K562 (cell line): ENCODE measurements at regions not wholly inside any gene's neighbourhood (a gene's known extent, or its start where the extent isn't known, plus 50 kb on each side); places are given as distances from the start of the nearest gene placed in this dataset.

ENCODE experiments used
- ATAC-seq: fragments of 200-7000 bp; cut with Tn5 transposase; 3 replicates; pipeline ENCODE4 v1.9.1; 2020; ENCODE audit warnings: moderate library complexity
- BruUV-seq: library from RNA; stranded (reverse); fragments of 400-500 nt; replicated peaks from 2 replicates; lab custom pipeline; 2021; lab: Mats Ljungman, UMichigan
- CTCF ChIA-PET: fragments of 300-600 bp; formaldehyde crosslinking; extraction: SDS; loops from one replicate; lab custom pipeline; 2021; ENCODE audit warnings: low intra/inter-chr PET ratio; lab: Yijun Ruan, JAX
- POLR2A ChIA-PET: fragments of 300-600, 350-650 bp; sonication (Branson Sonifier 250); formaldehyde crosslinking; extraction: SDS; loops from one replicate; lab custom pipeline; 2021; ENCODE audit warnings: antibody characterized with exemption, inconsistent platforms; lab: Yijun Ruan, JAX
- DNase-seq, 4 experiments: peaks; one replicate each; pipeline versions ENCODE4 v3.0.0 to v3.0.0-alpha.2; 2011 to 2018; ENCODE audit warnings: low spot score in 3 of 4, mixed read lengths in 3 of 4; ENCODE audit errors: extremely low read depth in 1 of 4
- FAIRE-seq: peaks from 2 replicates; lab custom pipeline; 2011; peaks lifted over from hg19 to GRCh38; lab: Jason Lieb, UNC
- H2AFZ ChIP-seq: 2 replicates; pipeline ENCODE4 v1.6.0; 2011; ENCODE audit warnings: low read depth, low read length, control low read depth, inconsistent platforms
- H3K27ac ChIP-seq: fragments of 200-600 bp; 3 replicates; pipeline ENCODE4 v1.8.0; 2011; ENCODE audit warnings: low read depth, mild to moderate bottlenecking, control low read depth, inconsistent platforms, low read length, moderate library complexity, mixed read lengths; ENCODE audit errors: extremely low read depth
- H3K27me3 ChIP-seq, 2 experiments: fragments of 300-600 bp in 1 of 2; 2 replicates in 1 of 2; 3 replicates in 1 of 2; pipeline versions ENCODE4 v1.6.0 to v1.8.0; 2011; ENCODE audit warnings: inconsistent platforms in 2 of 2, low read length in 2 of 2, mild to moderate bottlenecking in 1 of 2, mixed read lengths in 1 of 2, moderate library complexity in 1 of 2; ENCODE audit not compliant: control insufficient read depth in 2 of 2, insufficient read depth in 2 of 2
- H3K36me3 ChIP-seq: fragments of 300-600 bp; 3 replicates; pipeline ENCODE4 v1.8.0; 2011; ENCODE audit warnings: mild to moderate bottlenecking, low read length, inconsistent platforms; ENCODE audit not compliant: control insufficient read depth, insufficient read depth
- H3K4me1 ChIP-seq, 2 experiments: fragments of 200-600 bp in 1 of 2; replicated peaks in 1 of 2; 2 replicates in 1 of 2; 3 replicates in 1 of 2; pipeline versions ENCODE4 v1.5.1 to v1.8.0; 2011; ENCODE audit warnings: inconsistent platforms in 2 of 2, low read length in 2 of 2, mild to moderate bottlenecking in 1 of 2, mixed read lengths in 1 of 2, moderate library complexity in 1 of 2; ENCODE audit not compliant: control insufficient read depth in 2 of 2, insufficient read depth in 2 of 2
- H3K4me2 ChIP-seq: 2 replicates; pipeline ENCODE4 v1.6.1; 2011; ENCODE audit warnings: low read length, control low read depth, inconsistent platforms, mixed read lengths; ENCODE audit not compliant: insufficient read depth
- H3K4me3 ChIP-seq: fragments of 200-600 bp; sonication (generic), shearing (Covaris generic); 2 replicates; pipeline ENCODE4 v1.5.1; 2016; ENCODE audit warnings: control low read depth, inconsistent platforms
- H3K79me2 ChIP-seq: fragments of 200-600 bp; 3 replicates; pipeline ENCODE4 v1.8.0; 2011; ENCODE audit warnings: low read length, inconsistent platforms; ENCODE audit not compliant: control insufficient read depth, insufficient read depth
- H3K9ac ChIP-seq, 2 experiments: 2 replicates each; pipeline versions ENCODE4 v1.6.0 to v1.6.1; 2011; ENCODE audit warnings: low read depth in 2 of 2, low read length in 2 of 2, control low read depth in 1 of 2, inconsistent platforms in 1 of 2, mild to moderate bottlenecking in 1 of 2, mixed read lengths in 1 of 2; ENCODE audit not compliant: insufficient read depth in 1 of 2
- H3K9me1 ChIP-seq: one replicate; pipeline ENCODE4 v1.6.0; 2011; ENCODE audit warnings: inconsistent platforms, mild to moderate bottlenecking, low read length, moderate library complexity; ENCODE audit not compliant: control insufficient read depth, insufficient read depth
- H3K9me3 ChIP-seq: replicated peaks from 2 replicates; pipeline ENCODE4 v1.5.1; 2011; ENCODE audit warnings: low read depth, low read length, inconsistent platforms; ENCODE audit not compliant: control insufficient read depth, insufficient read depth
- H4K20me1 ChIP-seq: replicated peaks from 2 replicates; pipeline ENCODE4 v1.6.1; 2011; ENCODE audit warnings: low read length, inconsistent platforms, mixed read lengths; ENCODE audit not compliant: control insufficient read depth, insufficient read depth
- ATF4 ChIP-seq: fragments of 450-650 bp; formaldehyde crosslinking; IDR thresholded peaks from 2 replicates; pipeline ENCODE4 v1.4.0; 2022; ENCODE audit warnings: mild to moderate bottlenecking, moderate library complexity
- CREM ChIP-seq: IDR thresholded peaks from 2 replicates; pipeline ENCODE4 v1.6.1; 2014; ENCODE audit warnings: antibody characterized with exemption, low read depth
- DEAF1 ChIP-seq: fragments of 450-650 bp; formaldehyde crosslinking; IDR thresholded peaks from 2 replicates; pipeline ENCODE4 v1.4.0; 2020; ENCODE audit warnings: mild to moderate bottlenecking, moderate library complexity
- ETS2 ChIP-seq: IDR thresholded peaks from 2 replicates; pipeline ENCODE4 v1.6.1; 2016; ENCODE audit warnings: borderline replicate concordance, missing genetic modification characterization, mild to moderate bottlenecking, moderate library complexity, missing compliant biosample characterization; ENCODE audit not compliant: poor library complexity, severe bottlenecking
- HDAC6 ChIP-seq: IDR thresholded peaks from 2 replicates; pipeline ENCODE4 v1.6.1; 2012; ENCODE audit warnings: low read depth, mild to moderate bottlenecking, control low read depth, inconsistent platforms, low read length, moderate library complexity
- HNRNPK ChIP-seq: fragments of 200-400 bp; formaldehyde crosslinking; IDR thresholded peaks from one replicate; pipeline ENCODE4 v1.6.1; 2018; ENCODE audit warnings: mild to moderate bottlenecking, low read depth, low read length; ENCODE audit not compliant: poor library complexity, severe bottlenecking
- MTA3 ChIP-seq: fragments of 450-650 bp; formaldehyde crosslinking; IDR thresholded peaks from 2 replicates; pipeline ENCODE4 v1.6.1; 2017; ENCODE audit warnings: mild to moderate bottlenecking, borderline replicate concordance
- NR2F6 ChIP-seq: fragments of 450-650 bp; formaldehyde crosslinking; IDR thresholded peaks from 2 replicates; pipeline ENCODE4 v1.4.0; 2020; ENCODE audit warnings: mild to moderate bottlenecking
- RBM14 ChIP-seq: fragments of 200-400 bp; formaldehyde crosslinking; IDR thresholded peaks from 2 replicates; pipeline ENCODE4 v1.6.1; 2018; ENCODE audit warnings: low read depth, mild to moderate bottlenecking, low read length, moderate library complexity, borderline replicate concordance; ENCODE audit not compliant: insufficient read depth
- RFX1 ChIP-seq: fragments of 450-650 bp; IDR thresholded peaks from 2 replicates; pipeline ENCODE4 v1.6.1; 2016; ENCODE audit warnings: mild to moderate bottlenecking, moderate library complexity
- TBL1XR1 ChIP-seq, 2 experiments: IDR thresholded peaks; 2 replicates each; pipeline ENCODE4 v1.6.1; 2012; ENCODE audit warnings: improper control_type of control experiment in 2 of 2, low read length in 2 of 2, mild to moderate bottlenecking in 1 of 2
- USF1 ChIP-seq: sonication (generic); formaldehyde crosslinking; IDR thresholded peaks from 2 replicates; pipeline ENCODE4 v1.9.0; 2022; ENCODE audit warnings: mild to moderate bottlenecking, missing genetic modification reagents
- YBX1 ChIP-seq: fragments of 450-650 bp; IDR thresholded peaks from 2 replicates; pipeline ENCODE4 v1.7.1; 2016; ENCODE audit warnings: mild to moderate bottlenecking
- ZNF3 ChIP-seq: fragments of 250-450 bp; sonication (Bioruptor Pico); IDR thresholded peaks from 2 replicates; pipeline ENCODE4 v1.5.0; 2021; ENCODE audit warnings: mild to moderate bottlenecking, moderate library complexity
- WGBS: fragments of 100-300 bp; shearing (Covaris generic); methylation state at CpG from one replicate; pipeline ENCODE4 v1.1.6; 2016; ENCODE audit warnings: low coverage, mixed read lengths; ENCODE audit not compliant: insufficient coverage; ENCODE audit errors: missing lambda C conversion rate; 5-methylcytosine and 5-hydroxymethylcytosine counted together
- in situ Hi-C: fragments of 300-500 bp; cut with MboI; formaldehyde crosslinking; loops from 4 replicates; pipeline ENCODE4 v1.15.0; 2018; ENCODE audit warnings: inconsistent platforms, mixed read lengths
- intact Hi-C: fragments of 100-400 bp; cut with micrococcal nuclease; formaldehyde crosslinking; loops from 2 replicates; pipeline ENCODE4 v1.14.2; 2022
- TF ChIP-seq, protein P1 (sequence below): fragments of 450-650 bp; formaldehyde crosslinking; IDR thresholded peaks from 2 replicates; pipeline ENCODE4 v1.4.0; 2022; ENCODE audit warnings: missing genetic modification characterization

DNA sequence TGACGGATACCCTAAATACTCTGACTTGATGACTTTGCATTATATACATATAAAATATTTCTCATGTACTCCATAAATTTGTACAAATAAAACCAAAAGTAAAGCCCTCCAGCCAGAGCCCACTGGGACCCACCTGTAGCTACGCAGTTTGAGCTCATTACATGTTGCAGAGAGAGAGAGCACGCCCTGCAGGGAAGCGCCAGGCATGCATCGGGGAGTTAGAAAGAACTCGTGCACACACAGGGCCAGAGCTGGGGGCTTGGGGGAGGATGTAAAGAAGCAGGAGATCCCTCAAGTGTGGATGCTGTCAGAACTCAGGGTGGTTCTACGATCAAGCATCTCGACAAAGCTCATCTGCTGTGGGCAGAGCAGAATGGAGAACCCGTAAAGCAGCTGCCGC, 178.5 kb upstream of the RTL1 start (continued):
- TF ChIP-seq, protein P1, sequence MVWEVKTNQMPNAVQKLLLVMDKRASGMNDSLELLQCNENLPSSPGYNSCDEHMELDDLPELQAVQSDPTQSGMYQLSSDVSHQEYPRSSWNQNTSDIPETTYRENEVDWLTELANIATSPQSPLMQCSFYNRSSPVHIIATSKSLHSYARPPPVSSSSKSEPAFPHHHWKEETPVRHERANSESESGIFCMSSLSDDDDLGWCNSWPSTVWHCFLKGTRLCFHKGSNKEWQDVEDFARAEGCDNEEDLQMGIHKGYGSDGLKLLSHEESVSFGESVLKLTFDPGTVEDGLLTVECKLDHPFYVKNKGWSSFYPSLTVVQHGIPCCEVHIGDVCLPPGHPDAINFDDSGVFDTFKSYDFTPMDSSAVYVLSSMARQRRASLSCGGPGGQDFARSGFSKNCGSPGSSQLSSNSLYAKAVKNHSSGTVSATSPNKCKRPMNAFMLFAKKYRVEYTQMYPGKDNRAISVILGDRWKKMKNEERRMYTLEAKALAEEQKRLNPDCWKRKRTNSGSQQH (CRISPR knock-in tag): no peak
- TF ChIP-seq NR2F6 (CRISPR knock-in tag) (no peak), ETS2 (tag) (no peak), TBL1XR1 (IDR thresholded peaks at IDR 0.05; ENCODE audit: low read length in 2 of 2) (no peak), CREM (no peak)
- TF ChIP-seq, all 486 proteins: peak for 0

DNA sequence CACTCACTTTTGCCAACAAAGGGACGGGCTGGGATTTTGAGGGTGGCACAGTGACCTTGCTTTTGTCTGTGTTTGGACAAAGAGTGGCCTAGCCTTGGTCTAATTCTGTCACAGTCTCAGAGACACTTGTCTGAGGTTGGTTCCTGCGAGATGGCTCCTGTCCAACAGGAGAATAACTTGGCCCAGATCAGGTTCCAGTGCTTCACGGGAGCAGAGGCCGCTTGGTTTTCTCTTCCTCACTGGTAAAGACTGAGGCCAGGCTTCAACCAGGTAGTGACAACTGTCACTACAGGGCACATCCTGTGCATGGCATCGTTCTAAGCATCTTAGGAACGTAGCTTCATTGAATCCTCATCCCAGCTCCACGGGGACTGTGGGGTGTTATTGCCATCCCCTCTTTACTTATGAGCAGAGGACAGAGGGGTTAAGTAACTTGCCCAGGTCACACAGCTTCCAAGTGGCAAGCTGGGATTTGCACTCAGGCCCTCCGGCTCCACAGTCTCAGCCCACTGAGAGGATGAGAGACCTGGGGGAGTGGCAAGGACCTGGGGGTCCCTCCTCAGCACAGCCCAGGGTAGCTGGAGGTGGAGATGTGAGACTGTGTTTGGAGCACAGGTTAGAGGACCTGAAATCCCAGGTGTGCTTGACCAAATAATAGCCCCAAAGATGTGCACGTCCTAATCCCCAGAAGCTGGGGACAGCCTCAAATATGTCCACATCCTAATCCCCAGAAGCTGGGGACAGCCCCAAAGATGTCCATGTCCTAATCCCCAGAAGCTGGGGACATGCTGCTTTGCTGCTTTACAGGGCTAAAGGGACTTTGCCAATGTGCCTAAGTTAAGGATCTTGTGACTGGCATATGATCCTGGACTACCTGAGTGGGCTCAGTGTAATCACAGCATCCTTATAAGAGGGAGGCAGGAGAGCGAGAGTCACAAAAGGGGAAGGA, 179.2 kb upstream of the RTL1 start:
- in situ Hi-C loops: loop anchor here (10.0 kb wide), 1 partner anchor 168 kb away; no protein-coding TSS in a partner anchor
- peaks cover 0 to 35% of the 10 kb centered on the region in 2 experiments; a peak in 2 of 5 replicates for H3K27me3 ChIP-seq
- H3K9me1 ChIP-seq: no peaks in the 10 kb centered on the region
- H4K20me1 ChIP-seq: no peaks in the 10 kb centered on the region
- H2AFZ ChIP-seq: no peak overlapping the region
- no peak for ATAC-seq
- no peaks in the 10 kb centered on the region for H3K36me3 ChIP-seq
- TF ChIP-seq RBM14: no peak
- TF ChIP-seq ZNF3: no peak
- TF ChIP-seq USF1 (CRISPR knock-in tag): no peak
- TF ChIP-seq YBX1: no peak
- no peak for TF ChIP-seq DEAF1 (CRISPR knock-in tag)
- TF ChIP-seq HNRNPK: no peak
- no peak for TF ChIP-seq RFX1
- no peak for TF ChIP-seq HDAC6
- TF ChIP-seq MTA3: no peak
- no peak for TF ChIP-seq ATF4
- TF ChIP-seq, all 486 proteins: peak for 0
- FAIRE-seq: no peak
- H3K4me1 ChIP-seq: peaks cover 0 to 2% of the 10 kb centered on the region in 2 experiments; a peak in 1 of 5 replicates
- ChIA-PET POLR2A (interaction anchor here (0.6 kb wide), 1 partner anchor 875 kb away, joined by 3 read pairs; no protein-coding TSS in a partner anchor), CTCF (no interaction called here)
- H3K79me2 ChIP-seq: no peaks in the 10 kb centered on the region
- no peak overlapping the region for H3K9ac ChIP-seq
- H3K9me3 ChIP-seq: no peaks in the 10 kb centered on the region
- no TSS peak for BruUV-seq
- no peak overlapping the region for H3K4me2 ChIP-seq
- intact Hi-C loops: loop anchor here (10.0 kb wide), 2 partner anchors 152 to 178 kb away; partner anchors contain the start of gene RTL1
- 0% methylated on average over 9 of the region's 10 CpGs for WGBS
- no peak for DNase-seq
- H3K27ac ChIP-seq: no peak overlapping the region
- no peak overlapping the region for H3K4me3 ChIP-seq
